Stomach (tissue), 8 donors: ENCODE measurements at regions not wholly inside any gene's neighbourhood (a gene's known extent, or its start where the extent isn't known, plus 50 kb on each side); places are given as distances from the start of the nearest gene placed in this dataset.
"Not testable (repeated sequence)": the region's sequence is repeated elsewhere in the genome, so short reads cannot be mapped to it uniquely, and the experiment has no call there.

ENCODE experiments used
- DNase-seq, 2 donors: peaks; one replicate each; pipeline versions ENCODE4 v3.0.0 to v3.0.0-alpha.2; 2013 to 2019
- H3K27ac ChIP-seq, 5 donors: fragments of 200-600 bp in 4 of 5; sonication (generic) in 4 of 5; one replicate each; pipeline ENCODE4 v1.5.1; 2013 to 2019; ENCODE audit warnings: mild to moderate bottlenecking in 1 of 5, moderate library complexity in 1 of 5
- H3K27me3 ChIP-seq, 3 donors: fragments of 200-600 bp; sonication (generic); one replicate each; pipeline ENCODE4 v1.5.1; 2017 to 2019; ENCODE audit warnings: mixed run types in 1 of 3
- H3K36me3 ChIP-seq, 4 donors: fragments of 200-600 bp; sonication (generic); 1 replicate in 3 of 4; 2 replicates in 1 of 4; pipeline ENCODE4 v1.5.1; 2016 to 2019
- H3K4me1 ChIP-seq, 4 donors: fragments of 200-600 bp; sonication (generic); one replicate each; pipeline ENCODE4 v1.5.1; 2016 to 2019
- H3K4me3 ChIP-seq, 4 donors: fragments of 200-600 bp; sonication (generic) in 3 of 4; one replicate each; pipeline ENCODE4 v1.5.1; 2016 to 2019; ENCODE audit warnings: mild to moderate bottlenecking in 1 of 4
- H3K9me3 ChIP-seq, 4 donors: fragments of 200-600 bp; sonication (generic); one replicate each; pipeline ENCODE4 v1.5.1; 2016 to 2019
- EP300 ChIP-seq: sonication (generic); formaldehyde crosslinking; IDR thresholded peaks from one replicate; pipeline ENCODE4 v1.6.1; 2017; ENCODE audit warnings: antibody characterized with exemption
- POLR2A ChIP-seq, 4 donors: fragments of 450-650 bp; IDR thresholded peaks; one replicate each; pipeline ENCODE4 v1.6.1; 2016; ENCODE audit warnings: antibody characterized with exemption in 4 of 4, control low read depth in 2 of 4, mild to moderate bottlenecking in 1 of 4, moderate library complexity in 1 of 4
- POLR2AphosphoS5 ChIP-seq, 3 donors: sonication (generic); formaldehyde crosslinking; IDR thresholded peaks; one replicate each; pipeline ENCODE4 v1.6.1; 2016; ENCODE audit warnings: antibody characterized with exemption in 3 of 3
- whole genome bisulfite sequencing, 5 donors: extraction: QIAGEN DNeasy Blood & Tissue Kit in 3 of 5; methylation state at CpG; one replicate each; pipeline versions ENCODE4 v1.1.5 to v1.1.7; 2013 to 2018; 5-methylcytosine and 5-hydroxymethylcytosine counted together
- intact Hi-C: fragments of 100-400 bp; cut with DNase I; formaldehyde crosslinking; loops from one replicate; pipeline ENCODE4 v1.15.1; 2023; ENCODE audit warnings: low total_unique reads
- TF ChIP-seq, protein P1 (sequence below), 7 experiments: fragments of 450-650 bp in 4 of 7; fragments of 200-600 bp in 3 of 7; sonication (generic) in 3 of 7; IDR thresholded peaks; one replicate each; pipeline ENCODE4 v1.5.1; 2016 to 2019; ENCODE audit warnings: antibody characterized with exemption in 7 of 7, control low read depth in 2 of 7, mild to moderate bottlenecking in 1 of 7
- donor health status: healthy with polysubstance abuse.
- donor health status: Bipolar disorder and iron deficiency.
- donor health status: healthy.

- intact Hi-C loops = no loop called here
- 54 to 72% (median 67%) methylated on average over 6 of the region's 6 CpGs for WGBS, 5 donors
- H3K27ac ChIP-seq = no peak overlapping the region
- DNase-seq = no peak
- no peaks in the 10 kb centered on the region for H3K4me1 ChIP-seq
- peaks cover 0 to 42% (median 0%) of the 10 kb centered on the region in 3 donors for H3K27me3 ChIP-seq
- TF ChIP-seq, protein P1, sequence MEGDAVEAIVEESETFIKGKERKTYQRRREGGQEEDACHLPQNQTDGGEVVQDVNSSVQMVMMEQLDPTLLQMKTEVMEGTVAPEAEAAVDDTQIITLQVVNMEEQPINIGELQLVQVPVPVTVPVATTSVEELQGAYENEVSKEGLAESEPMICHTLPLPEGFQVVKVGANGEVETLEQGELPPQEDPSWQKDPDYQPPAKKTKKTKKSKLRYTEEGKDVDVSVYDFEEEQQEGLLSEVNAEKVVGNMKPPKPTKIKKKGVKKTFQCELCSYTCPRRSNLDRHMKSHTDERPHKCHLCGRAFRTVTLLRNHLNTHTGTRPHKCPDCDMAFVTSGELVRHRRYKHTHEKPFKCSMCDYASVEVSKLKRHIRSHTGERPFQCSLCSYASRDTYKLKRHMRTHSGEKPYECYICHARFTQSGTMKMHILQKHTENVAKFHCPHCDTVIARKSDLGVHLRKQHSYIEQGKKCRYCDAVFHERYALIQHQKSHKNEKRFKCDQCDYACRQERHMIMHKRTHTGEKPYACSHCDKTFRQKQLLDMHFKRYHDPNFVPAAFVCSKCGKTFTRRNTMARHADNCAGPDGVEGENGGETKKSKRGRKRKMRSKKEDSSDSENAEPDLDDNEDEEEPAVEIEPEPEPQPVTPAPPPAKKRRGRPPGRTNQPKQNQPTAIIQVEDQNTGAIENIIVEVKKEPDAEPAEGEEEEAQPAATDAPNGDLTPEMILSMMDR (IDR thresholded peaks at IDR 0.05) = no peak
- TF ChIP-seq EP300 (no peak), POLR2AphosphoS5 (IDR thresholded peaks at IDR 0.05) (no peak), POLR2A (IDR thresholded peaks at IDR 0.05) (no peak)
- no peak overlapping the region for H3K4me3 ChIP-seq
- H3K36me3 ChIP-seq = no peaks in the 10 kb centered on the region
- H3K9me3 ChIP-seq = peaks cover 0 to 12% (median 9%) of the 10 kb centered on the region in 4 donors
Observed at GRCh38 chr6:27644528-27644927, 171.6 kb upstream of the ZNF184 start.

- no peak for DNase-seq
- intact Hi-C loops = no loop called here
- 83 to 93% (median 92%) methylated on average over 12 of the region's 12 CpGs for WGBS, 5 donors
- TF ChIP-seq EP300 (no peak), POLR2AphosphoS5 (IDR thresholded peaks at IDR 0.05) (no peak), POLR2A (IDR thresholded peaks at IDR 0.05) (no peak)
- TF ChIP-seq, protein P1 (IDR thresholded peaks at IDR 0.05) = no peak
- peaks cover 0 to 12% (median 9%) of the 10 kb centered on the region in 4 donors for H3K9me3 ChIP-seq
- H3K4me1 ChIP-seq = no peaks in the 10 kb centered on the region
- peaks cover 0 to 39% (median 0%) of the 10 kb centered on the region in 3 donors for H3K27me3 ChIP-seq
- H3K4me3 ChIP-seq = no peak overlapping the region
- no peaks in the 10 kb centered on the region for H3K36me3 ChIP-seq
- no peak overlapping the region for H3K27ac ChIP-seq
Observed at GRCh38 chr6:27642744-27643456, 170.0 kb upstream of the ZNF184 start.

DNA sequence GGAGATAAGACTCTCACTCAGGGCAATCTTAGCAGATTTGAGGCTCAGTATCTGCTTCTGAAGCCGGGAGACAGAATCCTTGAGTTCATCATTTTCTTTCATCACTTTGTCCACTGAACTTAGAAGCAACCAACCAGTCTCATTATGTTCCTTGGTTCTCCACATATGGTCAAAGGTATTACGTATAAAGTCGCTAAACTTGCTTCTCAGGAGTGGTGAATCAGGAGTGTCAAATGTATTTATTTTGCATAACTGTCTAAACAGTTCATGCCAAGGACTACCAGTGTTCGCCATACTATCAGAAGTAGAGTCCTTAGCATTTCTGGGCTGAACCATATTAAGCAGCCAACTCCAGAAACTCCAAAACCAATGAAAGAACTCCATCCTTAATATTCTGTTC is 163.0 kb upstream of the ZNF184 start:
- DNase-seq, H3K27ac ChIP-seq, intact Hi-C loops, H3K36me3 ChIP-seq, H3K4me1 ChIP-seq, H3K4me3 ChIP-seq: not testable (repeated sequence)
- Histone ChIP-seq H3K27me3 (peaks cover 7 to 81% (median 16%) of the 10 kb centered on the region in 3 donors), H3K9me3 (peaks cover 0 to 17% (median 14%) of the 10 kb centered on the region in 4 donors)
- WGBS, 5 donors = 75 to 85% (median 81%) methylated on average over 4 of the region's 4 CpGs

GRCh38 chr6:27633221-27633688 is 160.3 kb upstream of the ZNF184 start:
- H3K9me3 ChIP-seq = peaks cover 0 to 17% (median 14%) of the 10 kb centered on the region in 4 donors
- H3K27me3 ChIP-seq = peaks cover 7 to 92% (median 20%) of the 10 kb centered on the region in 3 donors
- H3K27ac ChIP-seq, H3K4me3 ChIP-seq, intact Hi-C loops, H3K36me3 ChIP-seq: not testable (repeated sequence)
- peaks cover 0 to 11% (median 8%) of the 10 kb centered on the region in 4 donors for H3K4me1 ChIP-seq
- DNase-seq = peak in 1 of 2 donors; percentile 3
- 67 to 80% (median 74%) methylated on average over 4 of the region's 4 CpGs for WGBS, 5 donors

DNA sequence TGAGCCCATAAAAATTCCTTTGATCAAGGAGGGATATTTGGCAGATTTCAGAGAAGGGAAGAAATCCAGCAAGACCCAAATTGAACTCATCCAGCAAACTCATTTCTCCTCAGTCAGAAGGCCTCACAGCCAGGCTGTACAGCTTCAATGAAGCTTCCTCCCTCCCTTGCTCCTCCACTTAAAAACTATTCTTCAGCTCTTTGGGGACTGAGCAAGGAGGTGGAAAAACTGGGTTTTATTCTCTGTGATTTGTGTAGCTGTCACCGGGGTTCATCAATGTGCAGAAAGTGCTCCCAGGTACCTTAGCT is 158.7 kb upstream of the ZNF184 start:
- no peak overlapping the region for H3K4me3 ChIP-seq
- peaks cover 7 to 93% (median 24%) of the 10 kb centered on the region in 3 donors for H3K27me3 ChIP-seq
- peaks cover 0 to 17% (median 14%) of the 10 kb centered on the region in 4 donors for H3K9me3 ChIP-seq
- no peaks in the 10 kb centered on the region for H3K36me3 ChIP-seq
- WGBS, 5 donors = 88 to 94% (median 92%) methylated on average over 1 of the region's 1 CpG
- H3K27ac ChIP-seq = no peak overlapping the region
- DNase-seq = no peak
- H3K4me1 ChIP-seq = peaks cover 0 to 11% (median 8%) of the 10 kb centered on the region in 4 donors
- intact Hi-C loops = no loop called here
- TF ChIP-seq EP300 (no peak), POLR2AphosphoS5 (IDR thresholded peaks at IDR 0.05) (no peak), POLR2A (IDR thresholded peaks at IDR 0.05) (no peak)
- TF ChIP-seq, protein P1 (IDR thresholded peaks at IDR 0.05) = no peak
